PC-9 (cell line): ENCODE measurements at regions not wholly inside any gene's neighbourhood (a gene's known extent, or its start where the extent isn't known, plus 50 kb on each side); places are given as distances from the start of the nearest gene placed in this dataset.

Experiments
- EZH2 ChIP-seq: fragments of 200-600 bp; sonication (generic); IDR thresholded peaks from 2 replicates; pipeline ENCODE4 v1.8.0; 2017; ENCODE audit warnings: antibody characterized with exemption, low read depth
- TF ChIP-seq, protein P1 (sequence below): fragments of 200-600 bp; sonication (generic); conservative IDR thresholded peaks from 2 replicates; pipeline ENCODE4 v1.6.1; 2017; ENCODE audit warnings: mixed run types, antibody characterized with exemption, mild to moderate bottlenecking, moderate library complexity

DNA sequence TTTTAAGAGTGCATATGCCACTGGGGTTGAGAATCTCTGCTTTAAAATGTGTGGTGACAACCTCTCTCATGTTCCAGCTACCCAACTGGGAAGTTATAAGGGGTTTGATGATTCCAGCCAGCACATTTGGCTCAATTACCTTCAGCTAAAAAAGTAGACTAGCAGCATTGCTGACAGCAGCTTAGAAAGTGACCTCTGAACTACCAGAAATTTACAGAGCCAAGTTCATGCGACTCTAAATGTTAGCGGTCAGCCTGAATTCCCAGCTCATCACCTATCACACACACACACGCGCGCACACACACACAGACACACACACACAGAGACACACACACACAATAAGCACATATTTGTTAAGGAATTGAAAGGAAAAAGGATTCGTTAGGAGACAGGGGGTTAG lies 377.5 kb downstream of the TMEM167A start:
- TF ChIP-seq, protein P1, sequence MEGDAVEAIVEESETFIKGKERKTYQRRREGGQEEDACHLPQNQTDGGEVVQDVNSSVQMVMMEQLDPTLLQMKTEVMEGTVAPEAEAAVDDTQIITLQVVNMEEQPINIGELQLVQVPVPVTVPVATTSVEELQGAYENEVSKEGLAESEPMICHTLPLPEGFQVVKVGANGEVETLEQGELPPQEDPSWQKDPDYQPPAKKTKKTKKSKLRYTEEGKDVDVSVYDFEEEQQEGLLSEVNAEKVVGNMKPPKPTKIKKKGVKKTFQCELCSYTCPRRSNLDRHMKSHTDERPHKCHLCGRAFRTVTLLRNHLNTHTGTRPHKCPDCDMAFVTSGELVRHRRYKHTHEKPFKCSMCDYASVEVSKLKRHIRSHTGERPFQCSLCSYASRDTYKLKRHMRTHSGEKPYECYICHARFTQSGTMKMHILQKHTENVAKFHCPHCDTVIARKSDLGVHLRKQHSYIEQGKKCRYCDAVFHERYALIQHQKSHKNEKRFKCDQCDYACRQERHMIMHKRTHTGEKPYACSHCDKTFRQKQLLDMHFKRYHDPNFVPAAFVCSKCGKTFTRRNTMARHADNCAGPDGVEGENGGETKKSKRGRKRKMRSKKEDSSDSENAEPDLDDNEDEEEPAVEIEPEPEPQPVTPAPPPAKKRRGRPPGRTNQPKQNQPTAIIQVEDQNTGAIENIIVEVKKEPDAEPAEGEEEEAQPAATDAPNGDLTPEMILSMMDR: no peak
- TF ChIP-seq EZH2: no peak
